ENCODE measurements at regions not wholly inside any gene's neighbourhood (a gene's known extent, or its start where the extent isn't known, plus 50 kb on each side); places are given as distances from the start of the nearest gene placed in this dataset.

GRCh38 chrX:30967516-30967915 lies 78.5 kb upstream of the TAB3 start:
- H3K4me3 ChIP-seq (ENCODE audit: low read depth, low read length) = no peak overlapping the region
- no peaks in the 10 kb centered on the region for H3K9me3 ChIP-seq (ENCODE audit: control insufficient read depth, insufficient read depth, low read depth, low read length)
- no peak overlapping the region for H3K27ac ChIP-seq (ENCODE audit: extremely low read depth, low read depth, low read length)
- ChIA-PET POLR2A (no interaction called here), CTCF (no interaction called here)
- H3K4me1 ChIP-seq (ENCODE audit: control insufficient read depth, insufficient read depth, low read length) = no peaks in the 10 kb centered on the region
- TF ChIP-seq AEBP2 (tag by site-specific recombination; IDR thresholded peaks at IDR 0.05; ENCODE audit: borderline replicate concordance) (no peak), ZNF423 (tag by site-specific recombination; IDR thresholded peaks at IDR 0.05) (no peak), ZNF211 (tag by site-specific recombination; IDR thresholded peaks at IDR 0.05; ENCODE audit: low read depth) (no peak), ZNF24 (tag by site-specific recombination; IDR thresholded peaks at IDR 0.05) (no peak), ZNF654 (tag by site-specific recombination; IDR thresholded peaks at IDR 0.05; ENCODE audit: low read depth) (no peak), ZNF138 (tag by site-specific recombination; IDR thresholded peaks at IDR 0.05; ENCODE audit: borderline replicate concordance) (no peak), GLIS1 (tag by site-specific recombination; IDR thresholded peaks at IDR 0.05) (no peak), GLI4 (tag by site-specific recombination; IDR thresholded peaks at IDR 0.05) (no peak), TCF7L2 (IDR thresholded peaks at IDR 0.05; ENCODE audit: borderline replicate concordance, low read depth, low read length) (no peak), ZNF19 (tag by site-specific recombination; IDR thresholded peaks at IDR 0.05; ENCODE audit: low read depth) (no peak)
- H3K36me3 ChIP-seq (ENCODE audit: control insufficient read depth in 2 of 2, insufficient read depth in 1 of 2, low read length in 2 of 2) = no peaks in the 10 kb centered on the region

GRCh38 chrX:30965767-30966166 lies 76.7 kb upstream of the TAB3 start:
- ChIA-PET POLR2A (no interaction called here), CTCF (no interaction called here)
- Histone ChIP-seq H3K36me3 (ENCODE audit: control insufficient read depth in 2 of 2, insufficient read depth in 1 of 2, low read length in 2 of 2) (no peaks in the 10 kb centered on the region), H3K4me3 (ENCODE audit: low read depth, low read length) (no peak overlapping the region), H3K27ac (ENCODE audit: extremely low read depth, low read depth, low read length) (no peak overlapping the region), H3K9me3 (ENCODE audit: control insufficient read depth, insufficient read depth, low read depth, low read length) (no peaks in the 10 kb centered on the region), H3K4me1 (ENCODE audit: control insufficient read depth, insufficient read depth, low read length) (no peaks in the 10 kb centered on the region)
- TF ChIP-seq SALL2 (tag by site-specific recombination; IDR thresholded peaks at IDR 0.05; ENCODE audit: borderline replicate concordance) = no peak
- no peak for TF ChIP-seq YY1 (tag by site-specific recombination; IDR thresholded peaks at IDR 0.05)

GRCh38 chrX:30961387-30962174 lies 72.5 kb upstream of the TAB3 start:
- Histone ChIP-seq H3K4me3 (ENCODE audit: low read depth, low read length) (no peak overlapping the region), H3K4me1 (ENCODE audit: control insufficient read depth, insufficient read depth, low read length) (no peaks in the 10 kb centered on the region), H3K27ac (ENCODE audit: extremely low read depth, low read depth, low read length) (no peak overlapping the region), H3K9me3 (ENCODE audit: control insufficient read depth, insufficient read depth, low read depth, low read length) (no peaks in the 10 kb centered on the region), H3K36me3 (ENCODE audit: control insufficient read depth in 2 of 2, insufficient read depth in 1 of 2, low read length in 2 of 2) (no peaks in the 10 kb centered on the region)
- POLR2A ChIA-PET = no interaction called here
- no peak for TF ChIP-seq GLI4 (tag by site-specific recombination; IDR thresholded peaks at IDR 0.05)
- TF ChIP-seq KLF16 (tag by site-specific recombination; IDR thresholded peaks at IDR 0.05) = no peak
- TF ChIP-seq ZNF843 (tag by site-specific recombination; IDR thresholded peaks at IDR 0.05) = no peak
- CTCF ChIA-PET = no interaction called here

GRCh38 chrX:30957753-30958152 lies 68.7 kb upstream of the TAB3 start:
- Histone ChIP-seq H3K9me3 (ENCODE audit: control insufficient read depth, insufficient read depth, low read depth, low read length) (no peaks in the 10 kb centered on the region), H3K4me3 (ENCODE audit: low read depth, low read length) (no peak overlapping the region), H3K27ac (ENCODE audit: extremely low read depth, low read depth, low read length) (no peak overlapping the region), H3K4me1 (ENCODE audit: control insufficient read depth, insufficient read depth, low read length) (no peaks in the 10 kb centered on the region), H3K36me3 (ENCODE audit: control insufficient read depth in 2 of 2, insufficient read depth in 1 of 2, low read length in 2 of 2) (no peaks in the 10 kb centered on the region)
- CTCF ChIA-PET = interaction anchor here (1.3 kb wide), 1 partner anchor 14 kb away, joined by 3 read pairs; no protein-coding TSS in a partner anchor
- POLR2A ChIA-PET = no interaction called here
- no peak for TF ChIP-seq ZNF274 (IDR thresholded peaks at IDR 0.05; ENCODE audit: low read length)
- TF ChIP-seq ZNF274 (tag by site-specific recombination; IDR thresholded peaks at IDR 0.05; ENCODE audit: borderline replicate concordance) = no peak
- no peak for TF ChIP-seq PBX3 (CRISPR knock-in tag; IDR thresholded peaks at IDR 0.05)
- no peak for TF ChIP-seq ZBTB26 (tag by site-specific recombination; optimal IDR thresholded peaks at IDR 0.05)
- TF ChIP-seq GLIS1 (tag by site-specific recombination; IDR thresholded peaks at IDR 0.05) = no peak
- no peak for TF ChIP-seq ZFHX2 (tag by site-specific recombination; conservative IDR thresholded peaks at IDR 0.05)
- TF ChIP-seq ZNF302 (tag by site-specific recombination; IDR thresholded peaks at IDR 0.05; ENCODE audit: low read depth) = no peak
- no peak for TF ChIP-seq ZNF16 (tag by site-specific recombination; IDR thresholded peaks at IDR 0.05; ENCODE audit: low read depth)
- TF ChIP-seq ZNF2 (tag by site-specific recombination; IDR thresholded peaks at IDR 0.05) = no peak
- no peak for TF ChIP-seq ZNF24 (tag by site-specific recombination; IDR thresholded peaks at IDR 0.05)
- no peak for TF ChIP-seq ZNF423 (tag by site-specific recombination; IDR thresholded peaks at IDR 0.05)
- no peak for TF ChIP-seq YY2 (tag by site-specific recombination; IDR thresholded peaks at IDR 0.05)
- TF ChIP-seq GFI1B (tag by site-specific recombination; IDR thresholded peaks at IDR 0.05) = no peak
- no peak for TF ChIP-seq ZNF416 (tag by site-specific recombination; IDR thresholded peaks at IDR 0.05)
- no peak for TF ChIP-seq ZNF184 (tag by site-specific recombination; IDR thresholded peaks at IDR 0.05)
